Activated B cell treated with CpG ODN at 0.5 μM for 24 hours (primary cell): ENCODE measurements at regions not wholly inside any gene's neighbourhood (a gene's known extent, or its start where the extent isn't known, plus 50 kb on each side); places are given as distances from the start of the nearest gene placed in this dataset.

Experiments used
- ATAC-seq: fragments of 200-7000 bp; cut with Tn5 transposase; one replicate; pipeline ENCODE4 v1.10.0; 2021; ENCODE audit warnings: low read depth, mild to moderate bottlenecking, moderate library complexity
- CTCF ChIA-PET: fragments of 350-600 bp; sonication (Branson Sonifier 250); formaldehyde crosslinking; loops from one replicate; lab custom pipeline; 2021; ENCODE audit warnings: antibody characterized with exemption; lab: Charles Lee
- POLR2A ChIA-PET: fragments of 350-600 bp; sonication (Branson Sonifier 250); formaldehyde crosslinking; loops from one replicate; lab custom pipeline; 2021; ENCODE audit warnings: antibody characterized with exemption; lab: Charles Lee
- DNase-seq: peaks from one replicate; pipeline ENCODE4 v3.0.0; 2022
- H3K27ac Mint-ChIP-seq: one replicate; pipeline ENCODE4 v1.8.0; 2020; ENCODE audit warnings: mixed read lengths
- H3K27me3 Mint-ChIP-seq: one replicate; pipeline ENCODE4 v1.8.0; 2021; ENCODE audit warnings: mixed read lengths
- H3K36me3 Mint-ChIP-seq: one replicate; pipeline ENCODE4 v1.8.0; 2021; ENCODE audit warnings: low read depth, mixed read lengths
- H3K4me1 Mint-ChIP-seq: one replicate; pipeline ENCODE4 v1.8.0; 2021; ENCODE audit warnings: mixed read lengths
- H3K4me3 Mint-ChIP-seq: one replicate; pipeline ENCODE4 v1.8.0; 2020; ENCODE audit warnings: mild to moderate bottlenecking, mixed read lengths
- H3K9me3 Mint-ChIP-seq: one replicate; pipeline ENCODE4 v1.8.0; 2020; ENCODE audit warnings: mixed read lengths
- CTCF ChIP-seq: fragments of 200-600 bp; IDR thresholded peaks from one replicate; pipeline ENCODE4 v1.8.0; 2022; ENCODE audit warnings: antibody characterized with exemption, mild to moderate bottlenecking
- intact Hi-C: fragments of 100-400 bp; cut with micrococcal nuclease; formaldehyde crosslinking; loops from one replicate; pipeline ENCODE4 v1.15.1; 2024

DNA sequence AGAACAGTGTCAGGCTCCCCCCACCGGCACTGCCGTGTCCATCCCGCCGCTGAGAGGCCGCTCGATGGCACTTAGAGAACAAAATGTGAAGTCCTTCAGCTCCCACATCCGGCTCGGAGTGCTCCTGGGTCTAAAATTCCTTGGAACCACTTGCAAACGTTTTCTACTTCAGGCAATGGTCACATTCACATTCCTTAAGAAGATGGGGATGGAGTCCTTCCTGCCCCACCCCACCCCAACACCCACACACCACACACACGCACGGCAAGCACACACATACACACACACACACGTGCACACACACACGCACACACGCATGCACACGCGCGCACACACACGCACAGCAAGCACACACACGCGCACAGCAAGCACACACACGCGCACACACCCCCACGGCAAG lies 83.4 kb downstream of the SOX1 start:
- ChIA-PET CTCF (no interaction called here), POLR2A (no interaction called here)
- Mint-ChIP-seq H3K36me3 (no peaks in the 10 kb centered on the region), H3K4me1 (no peaks in the 10 kb centered on the region), H3K4me3 (no peak overlapping the region), H3K9me3 (peaks cover 2% of the 10 kb centered on the region), H3K27ac (no peak overlapping the region), H3K27me3 (peaks cover 5% of the 10 kb centered on the region)
- DNase-seq (no peak), ATAC-seq (no peak)
- no peak for TF ChIP-seq CTCF
- intact Hi-C loops = no loop called here

DNA sequence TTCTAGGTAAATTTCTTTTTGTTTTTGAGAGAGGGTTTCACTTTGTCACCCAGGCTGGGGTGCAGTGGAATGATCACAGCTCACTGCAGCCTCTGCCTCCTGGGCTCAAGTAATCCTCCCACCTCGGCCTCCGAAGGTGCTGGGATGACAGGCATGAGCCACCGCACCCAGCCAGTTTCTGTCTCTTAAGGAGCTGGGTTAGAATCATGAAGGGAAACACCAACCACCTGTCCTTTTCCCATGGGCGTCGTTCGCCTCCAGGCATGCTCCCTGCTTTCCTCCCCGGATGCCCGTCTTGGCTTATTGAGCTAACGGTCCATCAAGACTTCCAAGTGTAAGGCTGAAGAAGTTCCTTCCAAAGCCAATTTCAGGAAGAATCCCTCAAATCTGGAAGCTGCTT lies 85.9 kb downstream of the SOX1 start:
- intact Hi-C loops = no loop called here
- Mint-ChIP-seq H3K4me3 (no peak overlapping the region), H3K36me3 (no peaks in the 10 kb centered on the region), H3K27ac (no peak overlapping the region), H3K9me3 (peaks cover 6% of the 10 kb centered on the region), H3K27me3 (peaks cover 5% of the 10 kb centered on the region), H3K4me1 (no peaks in the 10 kb centered on the region)
- no peak for TF ChIP-seq CTCF
- POLR2A ChIA-PET = no interaction called here
- ATAC-seq (no peak), DNase-seq (no peak)
- CTCF ChIA-PET = no interaction called here

- Mint-ChIP-seq H3K4me3 (no peak overlapping the region), H3K27me3 (peaks cover 5% of the 10 kb centered on the region), H3K9me3 (peaks cover 8% of the 10 kb centered on the region), H3K27ac (no peak overlapping the region), H3K4me1 (no peaks in the 10 kb centered on the region), H3K36me3 (no peaks in the 10 kb centered on the region)
- DNase-seq (no peak), ATAC-seq (no peak)
- TF ChIP-seq CTCF = no peak
- CTCF ChIA-PET = no interaction called here
- intact Hi-C loops = no loop called here
- POLR2A ChIA-PET = no interaction called here
These were observed 86.4 kb downstream of the SOX1 start for GRCh38 chr13:112153364-112153763.

DNA sequence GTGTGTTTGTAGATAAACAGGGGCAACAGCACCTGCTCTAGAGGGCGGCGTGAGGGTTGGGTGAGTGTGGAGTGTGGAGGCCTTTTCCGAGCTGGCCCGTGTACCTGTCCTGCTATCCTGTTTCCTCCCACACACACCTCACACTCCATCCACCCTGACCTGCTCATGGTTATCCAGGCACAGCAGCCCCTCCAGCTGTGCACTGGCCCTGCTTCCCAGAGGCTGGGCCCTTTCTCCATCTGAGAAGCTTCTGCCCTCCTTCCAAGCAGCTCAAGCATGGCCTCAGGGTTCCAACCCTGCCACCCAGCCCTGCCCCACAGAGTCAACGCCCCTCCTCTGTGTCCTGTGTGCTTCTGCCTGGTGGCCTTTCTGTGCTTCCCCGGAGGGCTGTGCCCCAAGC lies 86.9 kb downstream of the SOX1 start:
- DNase-seq (no peak), ATAC-seq (no peak)
- Mint-ChIP-seq H3K4me3 (no peak overlapping the region), H3K27me3 (peaks cover 6% of the 10 kb centered on the region), H3K36me3 (no peaks in the 10 kb centered on the region), H3K9me3 (peaks cover 10% of the 10 kb centered on the region), H3K4me1 (no peaks in the 10 kb centered on the region), H3K27ac (no peak overlapping the region)
- intact Hi-C loops = no loop called here
- TF ChIP-seq CTCF = no peak
- ChIA-PET CTCF (no interaction called here), POLR2A (no interaction called here)

DNA sequence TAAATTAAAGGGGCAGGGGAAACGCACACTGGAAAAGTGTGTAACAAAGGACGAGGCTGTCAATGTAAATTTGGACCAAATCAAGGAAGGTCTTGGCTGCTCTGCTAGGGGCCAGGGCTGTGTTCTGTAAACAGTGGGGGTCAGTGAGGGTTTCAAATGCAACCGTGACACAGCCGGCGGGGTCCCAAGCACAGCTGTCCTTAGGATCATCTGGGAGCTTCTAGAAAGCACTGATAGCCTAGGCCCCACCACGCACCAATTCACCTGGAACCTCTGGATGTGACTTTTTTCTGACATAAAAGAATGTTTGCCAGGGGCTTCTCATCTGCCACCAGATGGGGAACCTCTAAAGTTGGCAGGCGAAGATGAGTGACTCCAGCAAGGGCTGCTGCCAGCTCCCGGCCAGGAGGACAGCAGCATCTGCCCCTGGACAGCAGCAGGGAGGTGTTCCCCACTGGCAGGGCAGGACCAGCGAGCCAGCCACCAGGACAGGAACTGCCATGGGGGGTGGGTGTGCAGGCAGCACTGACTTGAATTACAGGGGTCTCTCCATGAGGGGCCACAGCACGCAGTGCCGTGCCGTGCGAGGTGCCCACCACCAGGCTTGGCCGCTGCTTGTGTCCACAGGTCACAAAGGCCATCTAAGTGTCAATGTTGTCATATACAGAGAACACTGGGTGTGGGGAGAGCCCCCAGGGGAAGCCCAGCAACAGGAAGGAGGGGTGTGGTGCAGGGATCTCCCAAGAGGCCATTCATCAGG lies 87.5 kb downstream of the SOX1 start:
- no peaks in the 10 kb centered on the region for H3K4me1 Mint-ChIP-seq
- H3K4me3 Mint-ChIP-seq = no peak overlapping the region
- POLR2A ChIA-PET = no interaction called here
- TF ChIP-seq CTCF = no peak
- no peak for DNase-seq
- no peaks in the 10 kb centered on the region for H3K36me3 Mint-ChIP-seq
- intact Hi-C loops = no loop called here
- CTCF ChIA-PET = no interaction called here
- peaks cover 10% of the 10 kb centered on the region for H3K9me3 Mint-ChIP-seq
- no peak for ATAC-seq
- peaks cover 7% of the 10 kb centered on the region for H3K27me3 Mint-ChIP-seq
- H3K27ac Mint-ChIP-seq = no peak overlapping the region
